Esophagus muscularis mucosa (tissue), 4 donors: ENCODE measurements at regions not wholly inside any gene's neighbourhood (a gene's known extent, or its start where the extent isn't known, plus 50 kb on each side); places are given as distances from the start of the nearest gene placed in this dataset.

Experiments
- EP300 ChIP-seq: sonication (generic); formaldehyde crosslinking; IDR thresholded peaks from one replicate; pipeline ENCODE4 v1.6.1; 2017; ENCODE audit warnings: antibody characterized with exemption
- POLR2A ChIP-seq: fragments of 450-650 bp; IDR thresholded peaks from one replicate; pipeline ENCODE4 v1.6.1; 2017; ENCODE audit warnings: antibody characterized with exemption, moderate library complexity, mild to moderate bottlenecking, low read depth
- TF ChIP-seq, protein P1 (sequence below), 3 experiments: fragments of 200-600 bp in 2 of 3; fragments of 450-650 bp in 1 of 3; sonication (generic) in 2 of 3; IDR thresholded peaks; one replicate each; pipeline ENCODE4 v1.5.1; 2017 to 2019; ENCODE audit warnings: antibody characterized with exemption in 3 of 3, mild to moderate bottlenecking in 2 of 3, moderate library complexity in 1 of 3

DNA sequence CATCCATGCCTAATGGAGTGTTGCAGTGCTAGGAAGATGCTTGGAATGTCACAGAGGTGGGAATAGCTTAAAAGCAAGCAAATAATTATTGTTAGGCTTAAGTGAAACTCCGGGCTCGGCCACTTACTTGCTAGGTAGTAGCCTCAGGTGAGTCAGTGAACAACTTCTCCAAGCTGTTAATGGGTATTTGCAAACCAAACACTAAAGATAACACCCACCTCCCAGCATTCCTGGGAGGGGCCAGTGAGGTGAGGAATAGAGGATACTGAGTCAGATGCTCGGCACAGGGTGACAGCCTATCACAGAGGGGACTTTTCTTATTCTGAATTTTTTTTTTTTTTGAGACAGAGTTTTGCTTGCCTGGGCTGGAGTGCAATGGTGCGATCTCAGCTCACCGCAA, 151.2 kb upstream of the RFLNA start:
- TF ChIP-seq, protein P1, sequence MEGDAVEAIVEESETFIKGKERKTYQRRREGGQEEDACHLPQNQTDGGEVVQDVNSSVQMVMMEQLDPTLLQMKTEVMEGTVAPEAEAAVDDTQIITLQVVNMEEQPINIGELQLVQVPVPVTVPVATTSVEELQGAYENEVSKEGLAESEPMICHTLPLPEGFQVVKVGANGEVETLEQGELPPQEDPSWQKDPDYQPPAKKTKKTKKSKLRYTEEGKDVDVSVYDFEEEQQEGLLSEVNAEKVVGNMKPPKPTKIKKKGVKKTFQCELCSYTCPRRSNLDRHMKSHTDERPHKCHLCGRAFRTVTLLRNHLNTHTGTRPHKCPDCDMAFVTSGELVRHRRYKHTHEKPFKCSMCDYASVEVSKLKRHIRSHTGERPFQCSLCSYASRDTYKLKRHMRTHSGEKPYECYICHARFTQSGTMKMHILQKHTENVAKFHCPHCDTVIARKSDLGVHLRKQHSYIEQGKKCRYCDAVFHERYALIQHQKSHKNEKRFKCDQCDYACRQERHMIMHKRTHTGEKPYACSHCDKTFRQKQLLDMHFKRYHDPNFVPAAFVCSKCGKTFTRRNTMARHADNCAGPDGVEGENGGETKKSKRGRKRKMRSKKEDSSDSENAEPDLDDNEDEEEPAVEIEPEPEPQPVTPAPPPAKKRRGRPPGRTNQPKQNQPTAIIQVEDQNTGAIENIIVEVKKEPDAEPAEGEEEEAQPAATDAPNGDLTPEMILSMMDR (IDR thresholded peaks at IDR 0.05), result no peak
- TF ChIP-seq POLR2A, result no peak
- no peak for TF ChIP-seq EP300
